HG03571 (cell line): ENCODE measurements at regions not wholly inside any gene's neighbourhood (a gene's known extent, or its start where the extent isn't known, plus 50 kb on each side); places are given as distances from the start of the nearest gene placed in this dataset.

ENCODE experiments used
- ATAC-seq: cut with Tn5 transposase; IDR thresholded peaks from one replicate; pipeline ENCODE4 v1.9.1; 2021; ENCODE audit not compliant: unreplicated experiment

GRCh38 chr3:148204131-148204530 lies 493.6 kb upstream of the AGTR1 start:
- no peak for ATAC-seq

GRCh38 chr3:148205977-148206376 lies 491.7 kb upstream of the AGTR1 start:
- no peak for ATAC-seq

GRCh38 chr3:148206446-148206845 lies 491.3 kb upstream of the AGTR1 start:
- ATAC-seq, result no peak

- no peak for ATAC-seq
Measured at GRCh38 chr3:148208975-148209374, 488.7 kb upstream of the AGTR1 start.

- ATAC-seq, result no peak
Measured at GRCh38 chr3:148211725-148212124, 486.0 kb upstream of the AGTR1 start.

GRCh38 chr3:148214705-148215104 lies 483.0 kb upstream of the AGTR1 start:
- no peak for ATAC-seq

GRCh38 chr3:148217317-148217716 lies 480.4 kb upstream of the AGTR1 start:
- ATAC-seq, result no peak

GRCh38 chr3:148218222-148218621 lies 479.5 kb upstream of the AGTR1 start:
- ATAC-seq, result no peak

GRCh38 chr3:148219999-148220398 lies 477.7 kb upstream of the AGTR1 start:
- no peak for ATAC-seq

- ATAC-seq, result no peak
Measured at GRCh38 chr3:148221303-148221702, 476.4 kb upstream of the AGTR1 start.

- no peak for ATAC-seq
Measured at GRCh38 chr3:148223266-148223665, 474.4 kb upstream of the AGTR1 start.

- no peak for ATAC-seq
Measured at GRCh38 chr3:148226246-148226645, 471.5 kb upstream of the AGTR1 start.

- ATAC-seq, result no peak
Measured at GRCh38 chr3:148227534-148227933, 470.2 kb upstream of the AGTR1 start.

- peak; percentile 57 for ATAC-seq
Measured at GRCh38 chr3:148229107-148229506, 468.6 kb upstream of the AGTR1 start.

- ATAC-seq, result no peak
Measured at GRCh38 chr3:148230473-148230872, 467.2 kb upstream of the AGTR1 start.

GRCh38 chr3:148232389-148232788 lies 465.3 kb upstream of the AGTR1 start:
- no peak for ATAC-seq

- ATAC-seq, result no peak
Measured at GRCh38 chr3:148233403-148233802, 464.3 kb upstream of the AGTR1 start.

- ATAC-seq, result no peak
Measured at GRCh38 chr3:148234536-148234935, 463.2 kb upstream of the AGTR1 start.

- no peak for ATAC-seq
Measured at GRCh38 chr3:148235566-148235965, 462.1 kb upstream of the AGTR1 start.

GRCh38 chr3:148238421-148238821 lies 459.3 kb upstream of the AGTR1 start:
- no peak for ATAC-seq

GRCh38 chr3:148240351-148240750 lies 457.4 kb upstream of the AGTR1 start:
- ATAC-seq, result no peak

- ATAC-seq, result no peak
Measured at GRCh38 chr3:148243609-148244008, 454.1 kb upstream of the AGTR1 start.

GRCh38 chr3:148246291-148246923 lies 451.3 kb upstream of the AGTR1 start:
- no peak for ATAC-seq
